DOHH2 (cell line): ENCODE measurements at regions not wholly inside any gene's neighbourhood (a gene's known extent, or its start where the extent isn't known, plus 50 kb on each side); places are given as distances from the start of the nearest gene placed in this dataset.

Experiments
- H3F3A ChIP-seq: fragments of 200-600 bp; sonication (generic), shearing (Covaris generic); 2 replicates; pipeline ENCODE4 v1.6.0; 2016; ENCODE audit warnings: antibody characterized with exemption, mild to moderate bottlenecking; ENCODE audit not compliant: control insufficient read depth, insufficient read depth
- H3K27ac ChIP-seq: fragments of 200-600 bp; sonication (generic); 2 replicates; pipeline ENCODE4 v1.5.1; 2014; ENCODE audit warnings: low read depth, mild to moderate bottlenecking, low read length, moderate library complexity
- H3K27me3 ChIP-seq: fragments of 200-600 bp; sonication (generic); 2 replicates; pipeline ENCODE4 v1.6.1; 2014; ENCODE audit warnings: mild to moderate bottlenecking, low read length, mixed read lengths; ENCODE audit not compliant: control insufficient read depth
- H3K36me3 ChIP-seq: fragments of 200-600 bp; sonication (generic); 2 replicates; pipeline ENCODE4 v1.6.1; 2014; ENCODE audit warnings: mild to moderate bottlenecking, low read length, moderate library complexity, mixed read lengths; ENCODE audit not compliant: control insufficient read depth
- H3K4me1 ChIP-seq: fragments of 200-600 bp; sonication (generic); 2 replicates; pipeline ENCODE4 v1.6.1; 2014; ENCODE audit warnings: mild to moderate bottlenecking, low read length, mixed read lengths; ENCODE audit not compliant: control insufficient read depth
- H3K4me2 ChIP-seq: fragments of 200-600 bp; sonication (generic); 2 replicates; pipeline ENCODE4 v1.6.0; 2014; ENCODE audit warnings: mild to moderate bottlenecking, low read length, moderate library complexity
- H3K4me3 ChIP-seq: fragments of 200-600 bp; sonication (generic); 2 replicates; pipeline ENCODE4 v1.5.1; 2014; ENCODE audit warnings: mild to moderate bottlenecking, low read length, mixed read lengths
- H3K79me2 ChIP-seq: fragments of 200-600 bp; sonication (generic); 2 replicates; pipeline ENCODE4 v1.6.1; 2014; ENCODE audit warnings: mild to moderate bottlenecking, low read length, mixed read lengths; ENCODE audit not compliant: control insufficient read depth
- H3K9me2 ChIP-seq: fragments of 200-600 bp; sonication (generic); replicated peaks from 2 replicates; pipeline ENCODE4 v1.6.1; 2014; ENCODE audit warnings: mild to moderate bottlenecking, low read length, mixed read lengths; ENCODE audit not compliant: control insufficient read depth
- H3K9me3 ChIP-seq: fragments of 200-600 bp; sonication (generic); 2 replicates; pipeline ENCODE4 v1.6.1; 2014; ENCODE audit warnings: antibody characterized with exemption, low read length, mixed read lengths; ENCODE audit not compliant: control insufficient read depth, insufficient read depth
- H4K20me1 ChIP-seq: fragments of 200-600 bp; sonication (generic); 2 replicates; pipeline ENCODE4 v1.6.0; 2014; ENCODE audit warnings: low read depth, mild to moderate bottlenecking, antibody characterized with exemption, low read length, moderate library complexity; ENCODE audit not compliant: control insufficient read depth, insufficient read depth
- CTCF ChIP-seq: fragments of 200-600 bp; sonication (generic); IDR thresholded peaks from one replicate; pipeline ENCODE4 v1.5.1; 2014; ENCODE audit warnings: antibody characterized with exemption, mild to moderate bottlenecking, low read depth, low read length; ENCODE audit not compliant: poor library complexity, severe bottlenecking
- EZH2phosphoT487 ChIP-seq: fragments of 200-600 bp; sonication (generic); IDR thresholded peaks from 2 replicates; pipeline ENCODE4 v1.6.1; 2017; ENCODE audit warnings: borderline replicate concordance, mild to moderate bottlenecking, antibody characterized with exemption, low read length, moderate library complexity, mixed read lengths

DNA sequence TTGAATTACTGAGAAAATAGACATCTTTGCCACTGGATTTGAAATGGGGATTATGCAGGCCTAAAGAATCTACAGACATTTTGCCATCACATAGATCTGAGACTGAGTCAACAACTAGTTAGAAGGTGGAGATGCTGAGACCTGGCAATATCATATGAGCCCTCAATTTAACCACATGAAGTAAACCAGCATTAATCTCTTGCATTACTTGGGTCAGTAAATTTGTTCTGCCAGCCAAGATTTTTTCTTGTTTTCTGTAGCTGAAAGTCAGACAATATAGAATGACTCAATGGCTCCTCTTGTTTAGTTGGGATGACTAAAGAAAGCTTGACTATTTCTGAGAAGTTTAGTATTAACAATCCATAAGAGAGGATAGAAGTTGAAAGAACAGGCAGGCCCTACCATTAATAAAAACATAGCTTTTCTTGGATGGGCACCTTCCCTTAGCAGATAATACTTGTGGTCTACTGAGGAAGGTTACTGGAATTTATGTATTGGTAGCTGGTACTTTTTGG is 396.7 kb upstream of the SORCS1 start:
- H3K79me2 ChIP-seq = no peaks in the 10 kb centered on the region
- no peaks in the 10 kb centered on the region for H3K27me3 ChIP-seq
- no peaks in the 10 kb centered on the region for H3K4me1 ChIP-seq
- H3K4me2 ChIP-seq = no peak overlapping the region
- H3F3A ChIP-seq = no peaks in the 10 kb centered on the region
- TF ChIP-seq EZH2phosphoT487 = no peak
- TF ChIP-seq CTCF = no peak
- H3K27ac ChIP-seq = no peak overlapping the region
- H3K36me3 ChIP-seq = no peaks in the 10 kb centered on the region
- H3K9me2 ChIP-seq = no peaks in the 10 kb centered on the region
- no peaks in the 10 kb centered on the region for H3K9me3 ChIP-seq
- H4K20me1 ChIP-seq = no peaks in the 10 kb centered on the region
- no peak overlapping the region for H3K4me3 ChIP-seq

GRCh38 chr10:107557916-107558315 is 393.4 kb upstream of the SORCS1 start:
- Histone ChIP-seq H4K20me1 (no peaks in the 10 kb centered on the region), H3K27ac (no peak overlapping the region), H3K27me3 (no peaks in the 10 kb centered on the region), H3F3A (no peaks in the 10 kb centered on the region), H3K79me2 (no peaks in the 10 kb centered on the region), H3K4me2 (no peak overlapping the region), H3K4me1 (no peaks in the 10 kb centered on the region), H3K9me3 (no peaks in the 10 kb centered on the region), H3K36me3 (no peaks in the 10 kb centered on the region), H3K4me3 (no peak overlapping the region), H3K9me2 (no peaks in the 10 kb centered on the region)
- no peak for TF ChIP-seq CTCF
- no peak for TF ChIP-seq EZH2phosphoT487

DNA sequence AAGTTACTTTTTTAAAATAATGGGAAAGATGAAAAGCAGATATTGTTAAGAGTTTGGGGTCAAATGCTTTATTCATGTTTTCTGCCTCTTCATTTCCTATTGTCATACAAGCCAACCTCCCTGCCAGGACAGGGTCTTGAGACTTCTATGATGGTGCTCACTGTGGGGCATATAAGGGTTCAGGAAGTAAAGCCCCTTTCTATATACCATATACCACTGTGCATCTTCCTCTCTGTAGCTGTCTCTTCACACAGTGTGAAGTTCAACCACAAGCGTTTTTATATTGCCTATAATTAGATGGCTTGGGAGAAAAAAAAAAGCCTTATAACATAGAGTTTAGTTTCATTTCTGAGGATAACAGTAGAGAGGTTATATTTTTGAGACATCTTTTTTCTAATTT is 389.8 kb upstream of the SORCS1 start:
- Histone ChIP-seq H3K9me3 (no peaks in the 10 kb centered on the region), H3F3A (no peaks in the 10 kb centered on the region), H3K4me2 (no peak overlapping the region), H3K79me2 (no peaks in the 10 kb centered on the region), H3K27me3 (no peaks in the 10 kb centered on the region), H3K9me2 (no peaks in the 10 kb centered on the region), H3K4me1 (no peaks in the 10 kb centered on the region), H3K27ac (no peak overlapping the region), H3K36me3 (no peaks in the 10 kb centered on the region), H4K20me1 (no peaks in the 10 kb centered on the region), H3K4me3 (no peak overlapping the region)
- TF ChIP-seq EZH2phosphoT487 = no peak
- no peak for TF ChIP-seq CTCF

- TF ChIP-seq EZH2phosphoT487 = no peak
- no peak for TF ChIP-seq CTCF
- H3K4me2 ChIP-seq = no peak overlapping the region
- H3K27ac ChIP-seq = no peak overlapping the region
- H4K20me1 ChIP-seq = no peaks in the 10 kb centered on the region
- no peaks in the 10 kb centered on the region for H3F3A ChIP-seq
- no peak overlapping the region for H3K4me3 ChIP-seq
- H3K4me1 ChIP-seq = no peaks in the 10 kb centered on the region
- no peaks in the 10 kb centered on the region for H3K9me3 ChIP-seq
- H3K79me2 ChIP-seq = no peaks in the 10 kb centered on the region
- no peaks in the 10 kb centered on the region for H3K9me2 ChIP-seq
- H3K36me3 ChIP-seq = no peaks in the 10 kb centered on the region
- no peaks in the 10 kb centered on the region for H3K27me3 ChIP-seq
Observed at GRCh38 chr10:107553470-107553869, 389.0 kb upstream of the SORCS1 start.
